Neural cell (in vitro differentiated cells): ENCODE measurements at regions not wholly inside any gene's neighbourhood (a gene's known extent, or its start where the extent isn't known, plus 50 kb on each side); places are given as distances from the start of the nearest gene placed in this dataset.

Experiments
- CTCF ChIP-seq: fragments of 450-650 bp; IDR thresholded peaks from 2 replicates; pipeline ENCODE4 v1.5.1; 2014; ENCODE audit warnings: antibody characterized with exemption, mild to moderate bottlenecking, moderate library complexity; ENCODE audit not compliant: poor library complexity, severe bottlenecking
- EZH2 ChIP-seq: fragments of 200-600, 300-800 bp; shearing (Covaris generic), sonication (generic); IDR thresholded peaks from 2 replicates; pipeline ENCODE4 v1.6.1; 2014; ENCODE audit warnings: antibody characterized with exemption, low read length, borderline replicate concordance, mild to moderate bottlenecking; ENCODE audit not compliant: insufficient read depth, poor library complexity, severe bottlenecking
- POLR2AphosphoS5 ChIP-seq: IDR thresholded peaks from 2 replicates; pipeline ENCODE4 v1.6.1; 2012
- RAD21 ChIP-seq: fragments of 450-650 bp; conservative IDR thresholded peaks from 2 replicates; pipeline ENCODE4 v1.6.1; 2014; ENCODE audit warnings: antibody characterized with exemption, mild to moderate bottlenecking, moderate library complexity
- REST ChIP-seq: IDR thresholded peaks from 2 replicates; pipeline ENCODE4 v1.6.1; 2012; ENCODE audit warnings: borderline replicate concordance
- SMC3 ChIP-seq: fragments of 450-650 bp; conservative IDR thresholded peaks from 2 replicates; pipeline ENCODE4 v1.6.1; 2014; ENCODE audit warnings: antibody characterized with exemption, mild to moderate bottlenecking, moderate library complexity; ENCODE audit not compliant: poor library complexity
- TAF1 ChIP-seq: IDR thresholded peaks from 2 replicates; pipeline ENCODE4 v1.6.1; 2012; ENCODE audit warnings: low read depth

GRCh38 chr17:68733241-68734176 is 132.3 kb upstream of the FAM20A start:
- TF ChIP-seq POLR2AphosphoS5 (no peak), CTCF (no peak), EZH2 (no peak), TAF1 (no peak), REST (no peak), SMC3 (no peak), RAD21 (no peak)
